GM18502 (cell line): ENCODE measurements at regions not wholly inside any gene's neighbourhood (a gene's known extent, or its start where the extent isn't known, plus 50 kb on each side); places are given as distances from the start of the nearest gene placed in this dataset.
"Not testable (repeated sequence)": the region's sequence is repeated elsewhere in the genome, so short reads cannot be mapped to it uniquely, and the experiment has no call there.

Experiments
- ATAC-seq: cut with Tn5 transposase; IDR thresholded peaks from one replicate; pipeline ENCODE4 v1.9.1; 2021; ENCODE audit warnings: mild to moderate bottlenecking; ENCODE audit not compliant: unreplicated experiment, poor library complexity

- no peak for ATAC-seq
Measured at GRCh38 chr10:117601716-117602115, 59.2 kb downstream of the EMX2 start.

GRCh38 chr10:117603081-117603480 lies 60.5 kb downstream of the EMX2 start:
- no peak for ATAC-seq

- ATAC-seq: no peak
Measured at GRCh38 chr10:117603726-117604125, 61.2 kb downstream of the EMX2 start.

GRCh38 chr10:117609095-117609795 lies 66.7 kb downstream of the EMX2 start:
- no peak for ATAC-seq

- ATAC-seq: no peak
Measured at GRCh38 chr10:117609796-117610170, 67.2 kb downstream of the EMX2 start.

GRCh38 chr10:117610321-117610720 lies 67.8 kb downstream of the EMX2 start:
- ATAC-seq: no peak

GRCh38 chr10:117612113-117612512 lies 69.6 kb downstream of the EMX2 start:
- ATAC-seq: no peak

GRCh38 chr10:117615649-117616048 lies 73.1 kb downstream of the EMX2 start:
- ATAC-seq: no peak

GRCh38 chr10:117616179-117616578 lies 73.6 kb downstream of the EMX2 start:
- ATAC-seq: no peak

GRCh38 chr10:117617086-117617485 lies 74.5 kb downstream of the EMX2 start:
- no peak for ATAC-seq

- ATAC-seq: no peak
Measured at GRCh38 chr10:117617659-117618058, 75.1 kb downstream of the EMX2 start.

GRCh38 chr10:117619223-117619622 lies 76.7 kb downstream of the EMX2 start:
- no peak for ATAC-seq

GRCh38 chr10:117619707-117620405 lies 77.3 kb downstream of the EMX2 start:
- no peak for ATAC-seq

- no peak for ATAC-seq
Measured at GRCh38 chr10:117621196-117621595, 78.7 kb downstream of the EMX2 start.

GRCh38 chr10:117621795-117622420 lies 79.4 kb downstream of the EMX2 start:
- ATAC-seq: no peak

GRCh38 chr10:117622471-117623184 lies 80.1 kb downstream of the EMX2 start:
- ATAC-seq: no peak

GRCh38 chr10:117626228-117626627 lies 83.7 kb downstream of the EMX2 start:
- no peak for ATAC-seq

- ATAC-seq: no peak
Measured at GRCh38 chr10:117627561-117627960, 85.0 kb downstream of the EMX2 start.

- not testable (repeated sequence) for ATAC-seq
Measured at GRCh38 chr10:117629717-117630116, 87.2 kb downstream of the EMX2 start.

- no peak for ATAC-seq
Measured at GRCh38 chr10:117631276-117632145, 89.0 kb downstream of the EMX2 start.
